ENCODE measurements at regions not wholly inside any gene's neighbourhood (a gene's known extent, or its start where the extent isn't known, plus 50 kb on each side); places are given as distances from the start of the nearest gene placed in this dataset.
"Not testable (repeated sequence)": the region's sequence is repeated elsewhere in the genome, so short reads cannot be mapped to it uniquely, and the experiment has no call there.

DNA sequence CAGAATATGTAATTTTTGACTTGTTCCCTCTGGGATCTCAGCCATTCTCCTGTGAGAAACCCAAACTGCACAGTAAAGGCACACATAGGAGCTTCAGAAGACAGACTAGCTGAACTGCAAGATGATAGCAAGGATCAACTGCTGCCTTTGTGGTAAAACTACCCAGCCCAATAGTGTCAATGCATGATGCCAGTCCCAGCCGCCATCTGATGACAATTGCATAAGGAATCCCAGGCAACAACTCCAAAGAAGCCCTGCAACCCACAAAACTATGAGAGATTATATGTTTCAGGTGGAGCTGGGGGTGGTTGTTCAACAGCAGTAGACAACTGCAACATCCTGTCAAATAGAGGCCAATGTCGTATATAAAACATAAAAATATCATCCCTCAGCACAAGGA is 192.4 kb upstream of the ARPP21 start:
- FAIRE-seq, result no peak

DNA sequence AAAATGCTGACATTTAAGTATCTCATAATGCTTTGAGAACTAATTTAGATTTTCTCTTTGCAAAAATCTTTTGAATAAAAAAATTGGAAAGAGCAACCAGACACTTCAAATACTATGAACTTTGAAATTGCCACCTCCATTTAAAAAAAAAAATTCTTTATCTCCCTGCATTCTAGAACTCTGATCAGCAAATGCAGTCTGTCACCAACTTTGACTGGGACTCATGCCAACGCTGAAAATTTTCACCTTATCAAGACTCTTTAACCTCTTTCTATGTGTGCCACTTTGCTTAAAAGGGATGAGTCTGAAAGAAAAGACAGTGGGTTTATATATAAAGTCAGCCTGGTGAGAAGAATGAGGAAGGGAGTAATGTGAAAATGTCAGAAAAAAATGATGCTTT is 191.2 kb upstream of the ARPP21 start:
- no peak for FAIRE-seq

DNA sequence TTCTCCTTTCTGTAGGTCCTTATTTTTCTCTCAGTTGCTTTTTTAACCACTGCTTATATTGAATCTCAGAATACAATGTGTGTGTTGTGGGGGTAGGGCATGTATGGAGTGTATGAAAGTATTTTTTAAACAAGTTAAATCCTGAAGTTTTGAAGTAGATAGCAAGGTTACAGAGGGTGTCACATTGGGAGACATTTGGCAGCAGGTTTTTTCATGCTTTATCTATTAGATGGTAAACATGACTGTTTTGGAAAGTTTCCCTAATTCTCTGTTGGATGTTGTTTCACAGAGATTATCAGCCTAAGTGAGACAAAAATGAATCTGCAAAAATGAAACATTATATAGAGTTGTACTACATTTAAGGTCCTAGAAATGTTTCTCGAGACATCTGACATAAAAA is 190.6 kb upstream of the ARPP21 start:
- FAIRE-seq, result no peak

- not testable (repeated sequence) for FAIRE-seq
Measured at GRCh38 chr3:35454819-35455218, 184.5 kb upstream of the ARPP21 start.

GRCh38 chr3:35473956-35474355 is 165.4 kb upstream of the ARPP21 start:
- no peak for FAIRE-seq

DNA sequence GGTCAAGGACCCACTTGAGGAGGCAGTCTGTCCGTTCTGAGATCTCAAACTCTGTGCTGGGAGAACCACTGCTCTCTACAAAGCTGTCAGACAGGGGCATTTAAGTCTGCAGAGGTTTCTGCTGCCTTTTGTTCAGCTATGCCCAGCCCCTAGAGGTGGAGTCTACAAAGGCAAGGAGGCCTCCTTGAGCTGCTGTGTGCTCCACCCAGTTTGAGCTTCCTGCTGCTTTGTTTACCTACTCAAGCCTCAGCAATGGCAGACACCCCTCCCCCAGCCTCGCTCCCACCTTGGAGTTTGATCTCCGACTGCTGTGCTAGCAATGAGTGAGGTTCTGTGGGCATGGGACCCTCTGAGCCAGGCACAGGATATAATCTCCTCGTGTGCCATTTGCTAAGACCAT is 156.8 kb upstream of the ARPP21 start:
- not testable (repeated sequence) for FAIRE-seq

DNA sequence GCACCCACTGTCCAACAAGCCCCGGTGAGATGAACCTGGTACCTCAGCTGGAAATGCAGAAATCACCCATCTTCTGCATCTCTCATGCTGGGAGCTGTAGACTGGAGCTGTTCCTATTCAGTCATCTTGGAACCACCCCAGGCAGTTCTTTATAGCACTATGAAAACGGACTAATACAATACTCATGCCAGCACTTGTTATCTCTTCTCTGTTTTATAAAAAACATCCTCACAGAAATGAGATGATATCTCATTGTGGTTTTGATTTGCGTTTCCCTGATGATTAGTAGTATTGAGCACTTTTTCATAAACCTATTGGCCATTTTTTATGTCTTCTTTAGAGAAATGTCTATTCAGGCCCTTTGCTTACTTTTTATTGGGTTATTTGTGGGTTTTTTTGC is 156.2 kb upstream of the ARPP21 start:
- FAIRE-seq, result no peak

- no peak for FAIRE-seq
Measured at GRCh38 chr3:35484929-35485530, 154.3 kb upstream of the ARPP21 start.

DNA sequence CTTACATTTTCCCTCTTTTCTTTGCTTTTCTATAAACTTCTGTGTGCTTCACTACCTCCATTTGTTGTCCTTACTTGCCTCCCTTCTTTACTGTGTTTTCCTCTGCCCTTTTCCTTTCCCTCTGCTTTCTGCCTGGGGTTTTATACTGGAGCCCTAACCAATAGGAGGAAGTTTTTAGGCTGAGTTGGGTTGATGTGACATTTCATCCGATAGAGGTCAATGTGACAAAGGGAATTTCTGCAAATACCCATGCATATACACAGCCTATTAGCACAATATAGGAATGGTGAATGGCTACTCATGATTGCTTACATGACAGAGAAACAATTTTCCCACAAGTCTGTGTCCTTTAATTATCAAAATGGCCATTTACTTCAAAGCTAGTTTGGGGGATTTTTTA is 153.0 kb upstream of the ARPP21 start:
- FAIRE-seq, result no peak

DNA sequence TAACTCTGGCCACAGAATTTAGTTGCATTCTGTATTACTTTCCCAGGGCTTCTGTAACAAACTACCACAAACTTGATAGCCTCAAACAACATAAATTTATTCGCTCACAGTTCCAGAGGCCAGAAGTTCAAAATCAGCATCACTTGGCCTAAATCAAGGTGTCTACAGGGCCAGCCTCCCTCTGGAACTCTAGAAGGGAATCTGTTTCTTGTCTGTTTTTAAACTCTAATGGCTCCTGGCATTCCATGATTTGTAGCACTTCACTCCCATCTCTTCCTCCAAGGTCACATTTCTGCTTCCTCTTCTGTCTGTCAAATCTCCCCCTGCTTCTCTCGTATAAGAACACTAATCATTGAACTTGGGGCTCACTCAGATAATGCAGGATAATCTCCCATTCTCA is 151.9 kb upstream of the ARPP21 start:
- FAIRE-seq, result no peak

DNA sequence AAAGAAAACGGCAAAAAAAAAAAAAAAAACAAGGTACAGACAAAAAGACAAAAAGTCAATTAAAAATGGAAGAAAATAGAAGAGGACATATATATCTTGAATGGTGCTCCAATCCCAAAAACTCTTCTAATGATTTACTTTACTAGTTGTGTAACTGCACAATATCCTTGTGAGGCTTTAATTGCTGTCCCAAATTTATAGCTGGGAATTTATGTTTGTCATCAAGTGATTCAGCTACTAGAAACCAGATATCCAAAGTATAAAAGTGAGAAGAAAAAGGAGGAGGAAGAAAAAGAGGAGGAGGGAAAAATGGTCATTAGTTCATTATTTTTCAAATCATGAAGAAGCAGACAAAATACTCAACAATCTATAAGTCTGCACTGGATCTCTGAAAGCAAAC is 150.8 kb upstream of the ARPP21 start:
- no peak for FAIRE-seq

- FAIRE-seq, result no peak
Measured at GRCh38 chr3:35492841-35493240, 146.5 kb upstream of the ARPP21 start.

- no peak for FAIRE-seq
Measured at GRCh38 chr3:35498506-35499210, 140.7 kb upstream of the ARPP21 start.

DNA sequence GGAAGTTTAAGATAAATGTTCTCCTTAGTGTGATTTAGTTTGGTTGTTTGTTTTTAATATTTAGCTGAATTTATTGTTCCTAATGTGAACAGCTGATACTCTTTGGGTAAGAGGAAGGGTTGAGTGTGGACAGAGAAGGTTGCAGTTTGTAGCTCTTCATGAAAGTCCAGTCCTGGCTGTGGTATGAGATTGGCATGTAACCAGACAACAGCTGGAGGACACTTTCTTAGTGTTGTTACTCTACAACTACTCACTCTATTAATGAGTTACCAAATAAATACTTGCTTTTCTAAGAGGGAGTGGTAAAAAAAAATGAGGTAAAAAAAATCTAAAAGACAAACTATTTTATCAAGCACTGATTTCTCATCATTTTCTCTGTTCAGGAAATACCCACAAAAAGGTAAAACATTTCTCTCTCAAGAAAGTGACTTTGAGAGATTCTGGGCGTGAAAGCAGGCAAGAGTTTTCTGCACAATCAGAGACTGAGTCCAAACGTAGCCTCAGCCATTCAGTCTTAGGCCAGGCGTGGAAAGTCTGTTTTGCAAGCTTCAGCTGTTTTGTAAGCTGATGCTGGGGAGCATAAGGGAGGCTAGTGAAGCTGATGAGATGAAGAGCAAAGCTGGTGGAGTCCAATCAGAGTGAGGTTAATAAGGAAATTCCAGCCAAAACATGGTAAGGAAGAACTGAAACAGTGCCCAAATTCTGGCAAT is 138.5 kb upstream of the ARPP21 start:
- no peak for FAIRE-seq

DNA sequence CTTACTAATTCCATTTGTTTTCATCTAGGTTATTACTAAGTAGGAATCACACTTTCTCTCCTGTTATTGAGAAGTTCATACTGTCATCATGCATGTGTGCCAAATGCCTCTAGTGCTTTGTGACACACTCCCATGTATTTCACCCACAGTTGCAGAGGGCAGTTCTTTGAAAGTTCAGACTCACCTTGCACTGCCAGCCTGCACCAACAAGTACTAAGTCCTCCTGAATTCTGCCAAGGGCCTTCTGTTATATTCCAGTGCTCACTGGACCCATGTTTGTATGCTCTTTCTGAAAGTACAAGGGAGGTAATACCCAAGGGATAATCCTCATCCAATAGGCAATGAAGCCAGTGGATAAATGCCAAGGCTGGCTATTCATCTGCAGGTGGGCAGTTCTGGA is 136.6 kb upstream of the ARPP21 start:
- FAIRE-seq, result no peak

DNA sequence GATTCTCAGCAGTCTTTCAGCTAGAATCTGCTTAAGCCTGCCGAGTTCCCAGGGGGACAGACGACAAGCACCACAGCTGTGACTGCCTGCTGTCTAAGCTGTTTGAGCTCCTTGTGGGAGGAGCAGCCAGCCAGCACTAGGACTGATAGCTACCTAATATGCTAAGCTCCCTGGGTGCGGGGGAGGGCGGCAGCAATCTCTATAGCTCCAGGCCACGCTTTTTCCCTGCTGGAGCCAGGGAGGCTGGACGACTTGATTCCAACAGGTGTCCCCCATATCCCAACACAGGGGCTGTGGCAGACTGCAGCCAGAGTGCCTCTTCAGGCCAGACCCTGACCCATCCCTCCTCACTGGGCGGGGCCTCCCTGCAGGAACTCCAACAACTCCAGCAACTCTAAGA is 134.1 kb upstream of the ARPP21 start:
- no peak for FAIRE-seq

DNA sequence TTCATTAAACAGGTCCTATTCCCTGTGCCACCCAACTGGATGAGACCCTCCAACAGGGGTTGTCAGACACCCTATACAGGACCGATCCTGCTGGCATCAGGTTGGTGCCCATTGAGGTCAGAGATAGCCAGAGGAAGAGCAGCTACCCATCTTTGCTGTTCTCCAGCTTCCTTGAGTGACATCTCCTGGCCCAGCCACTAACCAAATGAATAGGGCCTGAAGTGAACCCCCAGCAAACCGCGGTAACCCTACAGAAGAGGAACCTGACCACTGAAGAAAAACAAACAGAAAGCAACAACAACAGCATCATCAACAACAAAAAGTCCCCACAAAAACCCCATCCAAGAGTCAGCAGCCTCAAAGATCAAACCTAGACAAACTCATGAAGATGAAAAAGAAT is 133.6 kb upstream of the ARPP21 start:
- FAIRE-seq, result no peak

DNA sequence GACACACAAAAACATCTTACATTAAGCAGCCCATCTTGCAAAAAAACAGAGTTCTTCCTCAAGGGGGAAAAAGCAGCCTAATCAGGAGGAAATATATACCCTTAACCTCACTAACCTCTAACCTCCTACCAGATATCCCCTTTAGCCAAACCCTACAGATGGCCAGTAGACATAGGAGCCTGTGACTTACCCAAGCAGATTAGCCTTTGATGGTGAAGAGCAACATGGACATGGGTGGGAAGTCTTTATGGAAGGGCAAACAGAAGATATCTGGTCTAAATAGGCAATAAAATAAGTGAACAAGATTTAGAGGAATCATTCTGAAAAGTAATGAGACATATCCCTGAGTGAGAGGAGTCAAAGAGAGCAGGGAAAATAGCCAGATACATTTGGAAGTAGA is 119.4 kb upstream of the ARPP21 start:
- FAIRE-seq, result no peak

DNA sequence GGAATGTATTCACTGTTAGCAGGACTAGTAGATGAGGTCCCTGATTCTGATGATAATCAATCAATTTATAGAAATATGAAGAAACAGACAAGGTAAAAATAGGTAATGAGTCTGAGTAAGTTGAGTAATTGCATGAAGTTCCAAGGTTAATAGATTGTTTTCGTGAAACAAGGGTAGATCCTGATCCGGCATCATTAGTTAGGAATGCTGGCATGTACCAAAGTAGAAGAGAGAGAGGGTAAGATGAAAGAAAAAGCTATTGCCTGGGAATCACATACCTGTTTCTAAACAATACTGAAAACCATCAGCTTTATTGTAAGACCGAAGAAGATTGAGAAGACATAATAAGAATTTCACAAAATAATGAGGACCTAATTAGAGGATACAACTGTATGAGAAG is 118.1 kb upstream of the ARPP21 start:
- no peak for FAIRE-seq

GRCh38 chr3:35522450-35522849 is 116.9 kb upstream of the ARPP21 start:
- no peak for FAIRE-seq

DNA sequence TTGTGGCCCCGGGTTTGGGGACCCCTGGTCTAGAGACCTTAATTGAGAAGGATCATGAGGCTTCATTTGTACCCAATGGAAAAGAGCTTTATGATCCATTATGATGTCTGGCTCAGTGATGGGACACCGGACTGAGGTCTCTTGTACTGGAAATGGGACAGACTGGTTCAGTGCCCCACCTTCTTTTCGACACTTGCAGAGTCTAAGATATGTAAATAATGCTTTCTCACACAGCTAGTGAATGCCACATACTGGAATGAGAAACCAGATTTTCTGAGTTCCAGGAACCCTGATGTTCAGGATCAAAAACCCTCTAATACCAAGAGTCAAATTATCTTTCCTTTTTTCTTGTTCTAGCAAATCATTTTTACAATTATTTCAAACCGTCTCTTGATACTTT is 116.3 kb upstream of the ARPP21 start:
- no peak for FAIRE-seq

- no peak for FAIRE-seq
Measured at GRCh38 chr3:35523838-35524237, 115.5 kb upstream of the ARPP21 start.

DNA sequence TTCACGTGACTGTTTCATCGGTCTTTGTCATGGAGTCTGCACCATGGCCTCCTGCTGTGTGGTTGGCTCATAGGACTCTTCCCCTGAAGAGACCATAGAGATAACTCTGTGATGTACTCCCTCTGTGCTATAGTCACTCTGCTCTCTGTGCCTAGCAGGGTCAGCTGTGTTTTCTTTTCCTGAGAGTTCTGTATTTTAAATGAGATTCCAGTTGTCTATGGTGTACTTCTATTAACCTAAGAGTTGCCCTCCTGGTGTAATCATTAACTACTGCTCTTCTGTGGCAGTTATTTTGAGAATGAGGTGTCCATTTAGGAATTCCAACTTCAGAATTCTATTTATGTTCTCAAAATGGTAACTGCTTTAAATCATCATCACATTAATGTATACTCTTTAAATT is 114.5 kb upstream of the ARPP21 start:
- no peak for FAIRE-seq

DNA sequence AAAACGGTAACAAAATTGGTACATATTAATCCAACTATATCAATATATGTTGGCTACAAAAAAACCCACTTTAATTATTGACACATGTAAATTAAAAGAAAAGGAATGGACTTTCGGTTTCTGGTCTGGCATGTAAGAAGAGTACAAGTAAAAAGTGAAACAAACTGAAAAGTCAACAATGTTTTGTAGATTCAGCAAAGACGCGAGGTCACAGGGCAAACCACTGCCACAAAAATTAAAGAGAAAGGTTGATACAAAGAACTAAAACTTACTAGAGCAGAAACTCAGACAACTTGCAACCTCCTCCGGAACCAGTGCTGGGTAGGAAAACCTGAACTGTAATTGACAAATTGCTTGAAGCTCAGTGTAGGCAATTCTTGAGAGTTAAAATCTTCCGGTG is 110.6 kb upstream of the ARPP21 start:
- FAIRE-seq, result no peak

All from endometrium (tissue), 2 donors.